C1 segment of cervical spinal cord (tissue), 14 donors: ENCODE measurements at regions not wholly inside any gene's neighbourhood (a gene's known extent, or its start where the extent isn't known, plus 50 kb on each side); places are given as distances from the start of the nearest gene placed in this dataset.
"Not testable (repeated sequence)": the region's sequence is repeated elsewhere in the genome, so short reads cannot be mapped to it uniquely, and the experiment has no call there.

ENCODE experiments used
- DNase-seq, 14 donors: peaks; one replicate each; lab custom pipeline; 2025; lab: John Stamatoyannopoulos, UW

GRCh38 chr17:11182430-11182829, 58.6 kb upstream of the SHISA6 start:
- no peak for DNase-seq

GRCh38 chr17:11178581-11178980, 62.4 kb upstream of the SHISA6 start:
- no peak for DNase-seq

- no peak for DNase-seq
These were observed 63.7 kb upstream of the SHISA6 start for GRCh38 chr17:11177340-11177739.

GRCh38 chr17:11176549-11176948, 64.5 kb upstream of the SHISA6 start:
- DNase-seq: no peak

GRCh38 chr17:11170881-11171280, 70.1 kb upstream of the SHISA6 start:
- no peak for DNase-seq

- DNase-seq: no peak
These were observed 89.1 kb upstream of the SHISA6 start for GRCh38 chr17:11151818-11152425.

- not testable (repeated sequence) for DNase-seq
These were observed 90.0 kb upstream of the SHISA6 start for GRCh38 chr17:11150906-11151511.

- DNase-seq: peak in 4 of 14 donors; percentile 0 to 5 (median 4)
These were observed 96.4 kb upstream of the SHISA6 start for GRCh38 chr17:11144358-11145233.

GRCh38 chr17:11142231-11142630, 98.8 kb upstream of the SHISA6 start:
- no peak for DNase-seq

GRCh38 chr17:11140501-11140900, 100.5 kb upstream of the SHISA6 start:
- DNase-seq: peak in 2 of 14 donors; percentile 1

GRCh38 chr17:11140043-11140442, 101.0 kb upstream of the SHISA6 start:
- peak in 10 of 14 donors; percentile 6 to 31 (median 12) for DNase-seq

- no peak for DNase-seq
These were observed 103.0 kb upstream of the SHISA6 start for GRCh38 chr17:11138023-11138422.

- no peak for DNase-seq
These were observed 105.2 kb upstream of the SHISA6 start for GRCh38 chr17:11135819-11136218.

- DNase-seq: no peak
These were observed 110.6 kb upstream of the SHISA6 start for GRCh38 chr17:11130367-11130766.

- peak in 10 of 14 donors; percentile 3 to 37 (median 15) for DNase-seq
These were observed 118.1 kb upstream of the SHISA6 start for GRCh38 chr17:11122908-11123307.

GRCh38 chr17:11121341-11121985, 119.5 kb upstream of the SHISA6 start:
- peak in 2 of 14 donors; percentile 0 to 6 for DNase-seq

- DNase-seq: no peak
These were observed 131.9 kb upstream of the SHISA6 start for GRCh38 chr17:11109106-11109505.

- no peak for DNase-seq
These were observed 135.9 kb upstream of the SHISA6 start for GRCh38 chr17:11105141-11105540.

- no peak for DNase-seq
These were observed 143.9 kb upstream of the SHISA6 start for GRCh38 chr17:11097121-11097520.

- DNase-seq: no peak
These were observed 146.7 kb upstream of the SHISA6 start for GRCh38 chr17:11094331-11094730.

GRCh38 chr17:11086646-11087340, 154.2 kb upstream of the SHISA6 start:
- DNase-seq: no peak
